ENCODE measurements at regions not wholly inside any gene's neighbourhood (a gene's known extent, or its start where the extent isn't known, plus 50 kb on each side); places are given as distances from the start of the nearest gene placed in this dataset.

DNA sequence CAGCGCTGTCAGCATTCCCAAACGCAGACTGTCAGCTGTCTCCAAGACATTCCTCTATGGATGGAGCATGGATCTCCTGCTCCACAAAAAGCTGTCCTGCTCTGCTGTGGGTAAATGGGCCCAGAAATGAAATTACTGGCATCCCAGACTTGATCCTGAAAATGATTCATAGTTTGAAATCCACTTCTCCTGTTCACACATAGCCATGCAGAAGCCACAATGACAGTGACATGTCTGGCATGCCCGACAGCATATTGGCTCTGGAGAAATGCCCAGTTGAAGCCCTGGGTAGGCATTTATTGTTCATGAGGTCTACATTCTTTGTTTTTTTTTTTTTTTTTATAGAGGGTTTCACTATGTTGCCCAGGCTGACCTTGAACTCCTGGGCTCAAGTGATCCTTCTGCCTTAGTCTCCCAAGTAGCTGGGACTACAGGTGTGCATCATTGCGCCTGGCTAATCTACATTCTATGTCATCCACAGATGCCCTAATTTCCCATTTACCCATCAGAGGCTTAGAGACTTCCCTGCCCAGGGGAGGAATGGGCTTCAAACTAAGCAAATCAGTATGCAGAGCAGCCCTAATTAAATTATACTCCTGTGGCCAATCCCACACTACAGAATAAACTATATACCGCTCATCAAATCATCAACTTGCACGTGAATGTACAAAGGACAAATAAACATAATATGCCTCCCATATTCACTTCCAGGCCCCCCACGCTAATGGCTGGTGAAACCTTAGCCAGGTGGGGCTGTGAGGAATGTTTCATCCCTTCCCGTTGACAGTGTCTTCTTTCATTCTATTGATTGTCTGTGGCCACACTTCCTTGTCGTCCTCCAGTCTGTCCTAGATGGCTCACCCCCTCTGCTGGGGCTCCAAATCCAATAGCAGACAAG is 61.8 kb upstream of the EEPD1 start:
- no peak for DNase-seq (ENCODE audit: low read depth)
- TF ChIP-seq, protein P1, sequence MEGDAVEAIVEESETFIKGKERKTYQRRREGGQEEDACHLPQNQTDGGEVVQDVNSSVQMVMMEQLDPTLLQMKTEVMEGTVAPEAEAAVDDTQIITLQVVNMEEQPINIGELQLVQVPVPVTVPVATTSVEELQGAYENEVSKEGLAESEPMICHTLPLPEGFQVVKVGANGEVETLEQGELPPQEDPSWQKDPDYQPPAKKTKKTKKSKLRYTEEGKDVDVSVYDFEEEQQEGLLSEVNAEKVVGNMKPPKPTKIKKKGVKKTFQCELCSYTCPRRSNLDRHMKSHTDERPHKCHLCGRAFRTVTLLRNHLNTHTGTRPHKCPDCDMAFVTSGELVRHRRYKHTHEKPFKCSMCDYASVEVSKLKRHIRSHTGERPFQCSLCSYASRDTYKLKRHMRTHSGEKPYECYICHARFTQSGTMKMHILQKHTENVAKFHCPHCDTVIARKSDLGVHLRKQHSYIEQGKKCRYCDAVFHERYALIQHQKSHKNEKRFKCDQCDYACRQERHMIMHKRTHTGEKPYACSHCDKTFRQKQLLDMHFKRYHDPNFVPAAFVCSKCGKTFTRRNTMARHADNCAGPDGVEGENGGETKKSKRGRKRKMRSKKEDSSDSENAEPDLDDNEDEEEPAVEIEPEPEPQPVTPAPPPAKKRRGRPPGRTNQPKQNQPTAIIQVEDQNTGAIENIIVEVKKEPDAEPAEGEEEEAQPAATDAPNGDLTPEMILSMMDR (IDR thresholded peaks at IDR 0.05; ENCODE audit: low read depth, low read length, missing control alignments), result no peak
- no peak overlapping the region for H3K4me3 ChIP-seq (ENCODE audit: low read depth, low read length)

DNA sequence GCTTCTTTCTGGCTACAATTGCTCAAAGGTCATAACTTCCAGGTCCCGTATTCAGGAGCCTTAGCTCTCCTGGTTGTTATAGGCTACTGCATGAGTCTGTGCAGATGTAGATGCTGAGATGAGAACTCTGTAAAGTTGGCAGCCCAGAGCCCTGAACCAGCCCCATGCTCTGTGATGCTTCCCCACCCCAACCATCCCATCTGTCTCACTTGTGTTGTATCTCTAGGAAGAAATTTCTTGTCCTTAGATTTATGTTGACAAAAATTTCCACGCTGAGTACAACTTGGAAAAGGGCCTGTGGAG is 61.2 kb upstream of the EEPD1 start:
- TF ChIP-seq, protein P1 (IDR thresholded peaks at IDR 0.05; ENCODE audit: low read depth, low read length, missing control alignments), result no peak
- H3K4me3 ChIP-seq (ENCODE audit: low read depth, low read length), result no peak overlapping the region
- DNase-seq (ENCODE audit: low read depth), result no peak

DNA sequence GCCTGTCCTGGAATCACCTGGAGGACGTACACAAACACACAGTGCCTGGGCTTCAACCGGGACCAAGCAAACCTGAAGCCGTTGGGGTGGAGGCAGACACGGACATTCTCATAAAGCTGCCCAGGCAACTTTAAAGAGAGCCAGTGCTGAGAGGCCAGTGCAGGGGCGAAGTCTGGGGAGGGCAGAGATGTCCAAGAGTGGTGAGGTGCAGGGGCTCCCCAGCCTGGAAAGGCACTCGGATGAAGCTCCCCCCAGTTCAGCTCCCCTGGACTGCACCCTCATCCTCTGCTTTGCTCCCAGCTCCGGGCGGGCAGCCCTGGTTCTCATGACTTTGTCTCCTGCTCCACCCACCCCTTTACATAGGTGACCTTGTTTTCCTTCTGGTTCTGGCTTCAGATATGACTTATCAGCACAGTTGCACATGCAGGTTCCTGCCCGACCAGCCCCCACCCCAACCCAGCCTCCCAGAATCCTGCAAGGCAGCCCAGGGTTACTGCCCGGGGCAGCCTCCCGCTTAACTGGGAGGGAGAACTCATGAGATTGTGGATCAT is 60.8 kb upstream of the EEPD1 start:
- H3K4me3 ChIP-seq (ENCODE audit: low read depth, low read length), result no peak overlapping the region
- DNase-seq (ENCODE audit: low read depth), result no peak
- TF ChIP-seq, protein P1 (IDR thresholded peaks at IDR 0.05; ENCODE audit: low read depth, low read length, missing control alignments), result no peak

DNA sequence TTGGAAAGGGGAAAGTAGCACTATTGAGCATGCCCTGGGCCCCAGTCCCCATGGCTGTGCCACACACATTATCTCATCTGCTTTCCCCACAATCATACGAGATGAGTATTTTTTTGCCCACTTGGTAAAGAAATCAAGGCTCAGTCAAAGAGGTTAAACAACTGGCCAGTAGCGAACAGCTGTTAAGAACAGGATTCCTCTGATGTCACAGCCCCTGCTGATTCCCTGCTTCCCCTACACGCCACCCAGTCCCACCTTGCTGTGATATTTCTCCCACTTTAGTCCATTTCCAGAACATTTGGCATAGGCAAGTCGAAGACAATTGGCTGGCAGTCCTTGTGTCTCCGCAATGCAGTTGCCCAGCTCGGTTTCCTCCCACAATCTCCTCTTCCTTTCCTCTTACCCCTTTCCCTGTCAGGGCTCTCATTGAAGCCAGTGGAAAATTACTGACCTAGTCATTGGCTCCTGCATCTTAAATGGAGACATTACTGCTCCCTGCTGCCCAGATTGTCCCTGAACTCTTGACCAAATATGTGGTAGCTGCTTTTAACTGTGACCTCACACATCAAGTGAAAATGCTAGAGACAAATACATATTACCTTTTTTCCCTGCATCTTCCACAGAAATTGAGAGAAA is 56.5 kb upstream of the EEPD1 start:
- no peak for DNase-seq (ENCODE audit: low read depth)
- no peak overlapping the region for H3K4me3 ChIP-seq (ENCODE audit: low read depth, low read length)
- TF ChIP-seq, protein P1 (IDR thresholded peaks at IDR 0.05; ENCODE audit: low read depth, low read length, missing control alignments), result no peak

DNA sequence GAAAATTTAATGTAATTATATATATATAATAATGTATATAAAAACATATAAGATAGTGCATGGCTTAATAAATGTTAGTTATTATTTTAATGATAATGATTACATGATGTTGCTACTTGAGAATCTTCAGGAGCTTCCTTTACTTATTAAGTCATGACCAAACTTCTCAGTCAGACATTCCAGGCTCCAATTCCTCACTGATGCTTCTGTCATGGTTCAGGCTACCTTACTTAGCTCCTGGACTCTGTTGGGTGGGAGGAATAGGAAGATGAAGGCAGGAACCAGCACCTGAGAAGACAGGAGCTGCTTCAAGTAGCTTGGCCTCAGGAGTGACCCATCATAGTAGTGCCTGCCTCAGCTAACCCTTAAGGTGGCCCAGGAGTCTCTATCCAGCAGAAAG is 55.0 kb upstream of the EEPD1 start:
- TF ChIP-seq, protein P1 (IDR thresholded peaks at IDR 0.05; ENCODE audit: low read depth, low read length, missing control alignments), result no peak
- H3K4me3 ChIP-seq (ENCODE audit: low read depth, low read length), result no peak overlapping the region
- DNase-seq (ENCODE audit: low read depth), result no peak

DNA sequence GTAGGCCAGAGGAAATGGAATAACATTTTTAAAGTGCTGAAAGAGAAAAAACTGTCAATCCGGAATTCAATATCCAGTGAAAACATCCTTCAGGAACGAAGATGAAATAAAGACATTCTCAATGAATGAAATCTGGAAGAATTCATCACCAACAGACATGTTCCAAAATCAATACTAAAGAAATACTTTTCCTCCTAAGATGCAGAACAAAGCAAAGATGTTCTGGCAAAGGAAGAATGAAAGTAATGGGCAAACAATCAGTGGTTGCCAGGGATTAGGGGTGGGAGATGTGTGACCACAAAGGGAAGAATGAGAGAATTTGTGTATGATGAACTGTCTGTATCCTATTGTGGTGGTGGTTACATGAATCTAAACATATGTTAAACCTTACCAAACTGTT is 52.8 kb upstream of the EEPD1 start:
- TF ChIP-seq, protein P1 (IDR thresholded peaks at IDR 0.05; ENCODE audit: low read depth, low read length, missing control alignments), result no peak
- no peak for DNase-seq (ENCODE audit: low read depth)
- H3K4me3 ChIP-seq (ENCODE audit: low read depth, low read length), result no peak overlapping the region
